SU-DHL-6 (cell line): ENCODE measurements at regions not wholly inside any gene's neighbourhood (a gene's known extent, or its start where the extent isn't known, plus 50 kb on each side); places are given as distances from the start of the nearest gene placed in this dataset.

Source experiments
- EZH2phosphoT487 ChIP-seq: fragments of 200-600 bp; sonication (generic), shearing (Covaris generic); conservative IDR thresholded peaks from 2 replicates; pipeline ENCODE4 v1.6.1; 2018; ENCODE audit warnings: mild to moderate bottlenecking, antibody characterized with exemption, low read length, moderate library complexity, mixed read lengths
- TF ChIP-seq, protein P1 (sequence below): fragments of 200-600 bp; sonication (generic); IDR thresholded peaks from one replicate; pipeline ENCODE4 v1.5.1; 2017; ENCODE audit warnings: antibody characterized with exemption, mild to moderate bottlenecking, low read length, moderate library complexity; ENCODE audit not compliant: insufficient read depth, poor library complexity, severe bottlenecking

DNA sequence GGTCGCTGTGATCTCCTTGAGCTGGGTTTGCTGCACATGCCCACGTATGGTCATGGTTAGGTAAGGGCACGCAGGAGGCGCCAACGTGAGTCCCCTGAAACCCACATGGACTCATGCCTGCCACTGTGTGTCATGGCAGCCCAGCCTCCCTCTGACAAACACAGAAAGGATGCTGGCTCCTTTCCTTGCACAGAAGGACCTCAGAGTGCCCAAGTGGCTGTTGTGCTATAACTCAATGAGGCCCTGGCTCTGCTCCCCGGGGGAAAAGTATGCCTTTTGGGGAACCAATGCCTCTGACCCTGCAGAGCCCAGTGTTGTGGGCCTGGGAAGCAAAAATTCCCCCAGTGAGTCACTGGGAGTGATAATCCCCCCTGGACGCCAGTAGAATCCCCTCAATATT is 233.9 kb downstream of the VAPA start:
- TF ChIP-seq, protein P1, sequence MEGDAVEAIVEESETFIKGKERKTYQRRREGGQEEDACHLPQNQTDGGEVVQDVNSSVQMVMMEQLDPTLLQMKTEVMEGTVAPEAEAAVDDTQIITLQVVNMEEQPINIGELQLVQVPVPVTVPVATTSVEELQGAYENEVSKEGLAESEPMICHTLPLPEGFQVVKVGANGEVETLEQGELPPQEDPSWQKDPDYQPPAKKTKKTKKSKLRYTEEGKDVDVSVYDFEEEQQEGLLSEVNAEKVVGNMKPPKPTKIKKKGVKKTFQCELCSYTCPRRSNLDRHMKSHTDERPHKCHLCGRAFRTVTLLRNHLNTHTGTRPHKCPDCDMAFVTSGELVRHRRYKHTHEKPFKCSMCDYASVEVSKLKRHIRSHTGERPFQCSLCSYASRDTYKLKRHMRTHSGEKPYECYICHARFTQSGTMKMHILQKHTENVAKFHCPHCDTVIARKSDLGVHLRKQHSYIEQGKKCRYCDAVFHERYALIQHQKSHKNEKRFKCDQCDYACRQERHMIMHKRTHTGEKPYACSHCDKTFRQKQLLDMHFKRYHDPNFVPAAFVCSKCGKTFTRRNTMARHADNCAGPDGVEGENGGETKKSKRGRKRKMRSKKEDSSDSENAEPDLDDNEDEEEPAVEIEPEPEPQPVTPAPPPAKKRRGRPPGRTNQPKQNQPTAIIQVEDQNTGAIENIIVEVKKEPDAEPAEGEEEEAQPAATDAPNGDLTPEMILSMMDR, result no peak
- no peak for TF ChIP-seq EZH2phosphoT487
